ENCODE measurements at regions not wholly inside any gene's neighbourhood (a gene's known extent, or its start where the extent isn't known, plus 50 kb on each side); places are given as distances from the start of the nearest gene placed in this dataset.

- Histone ChIP-seq H3K27ac (no peak overlapping the region), H3K4me3 (no peak overlapping the region)
- TF ChIP-seq CTCF (IDR thresholded peaks at IDR 0.05): no peak
- DNase-seq (ENCODE audit: low spot score): no peak
Measured at GRCh38 chr10:111373696-111374095, 296.9 kb downstream of the ADRA2A start.

DNA sequence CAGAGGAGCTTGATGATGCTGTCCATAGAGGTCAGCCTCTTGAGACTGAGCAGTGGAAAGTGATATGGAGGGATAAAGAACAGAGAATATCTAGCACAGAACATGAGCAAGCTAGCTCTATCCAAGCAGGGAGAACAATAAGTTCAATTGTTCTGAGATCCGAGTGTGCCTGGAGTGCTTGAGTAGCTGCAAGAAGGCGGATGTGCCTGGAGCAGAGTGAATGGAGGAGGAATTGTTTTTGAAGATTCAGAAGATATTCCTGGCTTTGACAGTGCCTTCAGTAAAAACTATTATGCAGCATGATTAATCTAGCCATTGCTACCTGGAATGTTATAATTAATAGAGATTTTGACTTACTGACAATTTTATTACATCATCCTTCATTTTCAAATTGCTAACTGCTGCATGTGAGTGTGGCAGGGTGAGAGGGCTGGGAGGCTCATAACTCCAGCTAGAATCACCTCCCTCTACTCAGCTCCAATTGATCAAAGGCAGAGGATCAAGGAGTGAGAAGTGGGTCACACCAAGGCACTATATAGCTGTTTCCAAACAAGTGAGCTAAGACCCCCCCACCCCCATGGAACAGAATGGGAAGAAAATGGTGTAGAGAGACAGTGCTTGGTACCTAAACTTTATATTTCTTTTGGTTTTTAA lies 302.8 kb downstream of the ADRA2A start:
- DNase-seq (ENCODE audit: low spot score): no peak
- TF ChIP-seq CTCF (IDR thresholded peaks at IDR 0.05): no peak
- Histone ChIP-seq H3K27ac (no peak overlapping the region), H3K4me3 (no peak overlapping the region)

DNA sequence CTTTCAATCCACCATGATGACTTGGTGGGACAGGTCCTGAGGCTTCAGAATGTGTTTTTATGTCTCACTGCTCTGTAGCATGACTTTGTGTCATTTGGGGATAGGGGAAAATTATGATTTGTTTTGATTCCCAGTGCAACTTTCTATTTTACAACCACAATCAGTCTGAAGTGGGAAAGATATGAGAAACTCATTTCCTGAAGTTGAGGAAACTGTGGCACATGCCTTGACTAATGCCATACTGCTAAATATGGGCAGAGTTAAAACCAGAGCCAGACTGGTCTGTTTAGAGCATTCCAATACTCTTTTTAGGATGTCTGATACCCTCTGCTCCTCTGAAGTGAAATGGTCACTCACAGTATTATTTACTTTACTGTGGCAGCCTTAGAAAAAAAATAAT lies 307.7 kb downstream of the ADRA2A start:
- DNase-seq (ENCODE audit: low spot score): no peak
- no peak for TF ChIP-seq CTCF (IDR thresholded peaks at IDR 0.05)

GRCh38 chr10:111390813-111391563 lies 314.2 kb downstream of the ADRA2A start:
- no peak for DNase-seq (ENCODE audit: low spot score)
- Histone ChIP-seq H3K27ac (no peak overlapping the region), H3K4me3 (no peak overlapping the region)
- no peak for TF ChIP-seq CTCF (IDR thresholded peaks at IDR 0.05)

More for the DNA sequence above, 307.7 kb downstream of the ADRA2A start:
- no peak overlapping the region for H3K27ac ChIP-seq
- H3K4me3 ChIP-seq: no peak overlapping the region

DNA sequence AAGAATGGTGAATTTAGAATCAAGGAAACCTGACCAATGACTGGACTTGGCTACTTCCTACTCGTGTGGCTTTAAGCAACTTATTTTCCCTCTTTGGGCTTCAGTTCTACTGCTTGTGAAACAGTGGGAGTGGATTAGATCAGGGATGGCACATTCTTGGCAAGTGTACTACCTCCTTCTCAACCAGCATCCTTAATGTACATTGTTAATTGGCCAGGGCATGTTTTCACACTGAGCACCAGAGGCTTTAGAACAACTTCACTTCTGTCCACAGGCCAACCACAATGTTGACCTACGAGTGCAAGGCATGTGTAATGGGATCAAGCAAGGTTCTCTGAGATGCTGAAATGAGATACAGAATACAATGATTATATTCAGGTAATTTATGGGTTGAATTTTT lies 315.3 kb downstream of the ADRA2A start:
- Histone ChIP-seq H3K27ac (peak overlapping the region in 1 of 2 donors; percentile 0), H3K4me3 (no peak overlapping the region)
- DNase-seq (ENCODE audit: low spot score): no peak
- TF ChIP-seq CTCF (IDR thresholded peaks at IDR 0.05): no peak

DNA sequence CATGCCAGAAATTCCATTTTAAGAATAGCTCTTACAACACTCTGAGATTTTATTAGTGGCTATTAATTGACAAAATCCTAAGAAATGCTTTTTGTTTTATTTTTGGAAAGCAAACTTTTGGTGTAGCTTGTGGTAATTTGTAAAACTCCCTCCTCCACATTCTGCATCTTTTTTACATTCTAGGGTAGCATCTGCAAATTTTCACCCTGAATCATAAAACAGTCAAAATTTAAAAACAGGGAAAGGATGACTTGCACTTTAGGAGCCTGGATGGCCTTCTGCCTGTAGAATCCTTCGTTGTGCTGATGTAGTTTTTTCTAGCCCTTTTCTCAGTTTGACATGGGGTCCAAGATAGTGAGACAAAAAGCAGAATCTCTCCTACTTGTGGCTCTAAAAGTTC lies 316.1 kb downstream of the ADRA2A start:
- H3K4me3 ChIP-seq: no peak overlapping the region
- DNase-seq (ENCODE audit: low spot score): no peak
- no peak for TF ChIP-seq CTCF (IDR thresholded peaks at IDR 0.05)
- peak overlapping the region in 1 of 2 donors; percentile 56 for H3K27ac ChIP-seq

- Histone ChIP-seq H3K4me3 (no peak overlapping the region), H3K27ac (no peak overlapping the region)
- TF ChIP-seq CTCF (IDR thresholded peaks at IDR 0.05): no peak
- no peak for DNase-seq (ENCODE audit: low spot score)
Measured at GRCh38 chr10:111410740-111411139, 333.9 kb downstream of the ADRA2A start.
